H1 (cell line): ENCODE measurements at regions not wholly inside any gene's neighbourhood (a gene's known extent, or its start where the extent isn't known, plus 50 kb on each side); places are given as distances from the start of the nearest gene placed in this dataset.

ENCODE experiments used
- CHD2 ChIP-seq: IDR thresholded peaks from 2 replicates; pipeline ENCODE4 v1.6.1; 2012; ENCODE audit warnings: low read length, improper control_type of control experiment
- GTF2F1 ChIP-seq: IDR thresholded peaks from 2 replicates; pipeline ENCODE4 v1.6.1; 2012; ENCODE audit warnings: low read depth, low read length, improper control_type of control experiment, borderline replicate concordance
- HDAC2 ChIP-seq, 2 experiments: fragments of 300-600 bp in 1 of 2; sonication (generic) in 1 of 2; IDR thresholded peaks; 2 replicates each; pipeline ENCODE4 v1.6.1; 2011 to 2012; ENCODE audit warnings: low read depth in 2 of 2, low read length in 2 of 2, mild to moderate bottlenecking in 2 of 2, moderate library complexity in 2 of 2, borderline replicate concordance in 1 of 2, inconsistent platforms in 1 of 2
- MAFK ChIP-seq: IDR thresholded peaks from 2 replicates; pipeline ENCODE4 v1.6.1; 2012; ENCODE audit warnings: low read depth, mild to moderate bottlenecking, improper control_type of control experiment, low read length
- MAX ChIP-seq: IDR thresholded peaks from 2 replicates; pipeline ENCODE4 v1.6.1; 2012; ENCODE audit warnings: inconsistent platforms
- NRF1 ChIP-seq: IDR thresholded peaks from 2 replicates; pipeline ENCODE4 v1.6.1; 2011; ENCODE audit warnings: mild to moderate bottlenecking, low read depth, low read length, improper control_type of control experiment
- PHF8 ChIP-seq: fragments of 200-600 bp; sonication (generic); conservative IDR thresholded peaks from 2 replicates; pipeline ENCODE4 v1.7.1; 2012; ENCODE audit warnings: low read depth, mild to moderate bottlenecking, inconsistent platforms, low read length, moderate library complexity
- POLR2A ChIP-seq, 2 experiments: IDR thresholded peaks; 1 replicate in 1 of 2; 2 replicates in 1 of 2; pipeline ENCODE4 v1.6.1; 2011; ENCODE audit warnings: low read depth in 2 of 2, low read length in 2 of 2, mild to moderate bottlenecking in 2 of 2; ENCODE audit errors: control extremely low read depth in 1 of 2
- POLR2AphosphoS5 ChIP-seq: IDR thresholded peaks from 2 replicates; pipeline ENCODE4 v1.6.1; 2011; ENCODE audit warnings: low read depth, low read length
- RFX5 ChIP-seq: IDR thresholded peaks from 2 replicates; pipeline ENCODE4 v1.6.1; 2011; ENCODE audit warnings: low read depth, low read length, improper control_type of control experiment, borderline replicate concordance
- SIRT6 ChIP-seq: IDR thresholded peaks from one replicate; pipeline ENCODE4 v1.7.1; 2012; ENCODE audit warnings: low read length, inconsistent platforms
- TAF1 ChIP-seq: IDR thresholded peaks from 2 replicates; pipeline ENCODE4 v1.6.1; 2011; ENCODE audit warnings: mild to moderate bottlenecking, low read depth, low read length
- TF ChIP-seq, protein P1 (sequence below), 3 experiments: IDR thresholded peaks; 1 replicate in 2 of 3; 2 replicates in 1 of 3; pipeline versions ENCODE4 v1.5.1 to v1.6.1; 2011; ENCODE audit warnings: low read length in 3 of 3, mild to moderate bottlenecking in 3 of 3, inconsistent platforms in 2 of 3, low read depth in 1 of 3, moderate library complexity in 1 of 3; ENCODE audit not compliant: insufficient read depth in 1 of 3; ENCODE audit errors: control extremely low read depth in 1 of 3
- TF ChIP-seq, protein P2 (sequence below): fragments of 300-600 bp; sonication (generic); IDR thresholded peaks from 2 replicates; pipeline ENCODE4 v1.7.1; 2012; ENCODE audit warnings: low read length, moderate library complexity, mild to moderate bottlenecking, inconsistent platforms; ENCODE audit not compliant: insufficient replicate concordance

DNA sequence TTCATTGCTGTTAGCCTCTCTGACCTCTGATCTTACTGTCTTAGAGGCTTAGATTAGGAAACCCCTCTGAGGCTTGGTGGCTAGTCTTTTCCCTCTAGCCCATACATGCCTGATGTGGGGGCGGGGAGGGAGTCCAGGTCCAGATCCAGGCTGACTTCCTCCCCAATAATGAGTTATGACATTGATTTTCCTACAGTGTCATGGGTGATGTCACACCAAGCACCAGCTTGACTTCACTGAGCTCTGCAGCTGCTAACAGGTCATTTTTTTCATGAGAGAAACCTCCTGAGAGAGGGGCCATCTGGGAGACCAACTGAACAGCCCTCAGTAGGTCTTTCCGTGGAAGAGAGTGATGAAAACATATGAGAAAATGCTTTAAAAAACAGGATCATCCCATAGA is 180.2 kb upstream of the N4BP1 start:
- no peak for TF ChIP-seq POLR2AphosphoS5
- TF ChIP-seq SIRT6 = no peak
- TF ChIP-seq CHD2 = no peak
- no peak for TF ChIP-seq GTF2F1
- TF ChIP-seq PHF8 = no peak
- no peak for TF ChIP-seq MAX
- TF ChIP-seq, protein P1, sequence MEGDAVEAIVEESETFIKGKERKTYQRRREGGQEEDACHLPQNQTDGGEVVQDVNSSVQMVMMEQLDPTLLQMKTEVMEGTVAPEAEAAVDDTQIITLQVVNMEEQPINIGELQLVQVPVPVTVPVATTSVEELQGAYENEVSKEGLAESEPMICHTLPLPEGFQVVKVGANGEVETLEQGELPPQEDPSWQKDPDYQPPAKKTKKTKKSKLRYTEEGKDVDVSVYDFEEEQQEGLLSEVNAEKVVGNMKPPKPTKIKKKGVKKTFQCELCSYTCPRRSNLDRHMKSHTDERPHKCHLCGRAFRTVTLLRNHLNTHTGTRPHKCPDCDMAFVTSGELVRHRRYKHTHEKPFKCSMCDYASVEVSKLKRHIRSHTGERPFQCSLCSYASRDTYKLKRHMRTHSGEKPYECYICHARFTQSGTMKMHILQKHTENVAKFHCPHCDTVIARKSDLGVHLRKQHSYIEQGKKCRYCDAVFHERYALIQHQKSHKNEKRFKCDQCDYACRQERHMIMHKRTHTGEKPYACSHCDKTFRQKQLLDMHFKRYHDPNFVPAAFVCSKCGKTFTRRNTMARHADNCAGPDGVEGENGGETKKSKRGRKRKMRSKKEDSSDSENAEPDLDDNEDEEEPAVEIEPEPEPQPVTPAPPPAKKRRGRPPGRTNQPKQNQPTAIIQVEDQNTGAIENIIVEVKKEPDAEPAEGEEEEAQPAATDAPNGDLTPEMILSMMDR (IDR thresholded peaks at IDR 0.05; ENCODE audit: control extremely low read depth in 1 of 3, insufficient read depth in 1 of 3, low read depth in 1 of 3, low read length in 3 of 3) = no peak
- TF ChIP-seq TAF1 = no peak
- TF ChIP-seq MAFK = no peak
- no peak for TF ChIP-seq HDAC2 (IDR thresholded peaks at IDR 0.05; ENCODE audit: borderline replicate concordance in 1 of 2, low read depth in 2 of 2, low read length in 2 of 2)
- no peak for TF ChIP-seq NRF1
- TF ChIP-seq, protein P2, sequence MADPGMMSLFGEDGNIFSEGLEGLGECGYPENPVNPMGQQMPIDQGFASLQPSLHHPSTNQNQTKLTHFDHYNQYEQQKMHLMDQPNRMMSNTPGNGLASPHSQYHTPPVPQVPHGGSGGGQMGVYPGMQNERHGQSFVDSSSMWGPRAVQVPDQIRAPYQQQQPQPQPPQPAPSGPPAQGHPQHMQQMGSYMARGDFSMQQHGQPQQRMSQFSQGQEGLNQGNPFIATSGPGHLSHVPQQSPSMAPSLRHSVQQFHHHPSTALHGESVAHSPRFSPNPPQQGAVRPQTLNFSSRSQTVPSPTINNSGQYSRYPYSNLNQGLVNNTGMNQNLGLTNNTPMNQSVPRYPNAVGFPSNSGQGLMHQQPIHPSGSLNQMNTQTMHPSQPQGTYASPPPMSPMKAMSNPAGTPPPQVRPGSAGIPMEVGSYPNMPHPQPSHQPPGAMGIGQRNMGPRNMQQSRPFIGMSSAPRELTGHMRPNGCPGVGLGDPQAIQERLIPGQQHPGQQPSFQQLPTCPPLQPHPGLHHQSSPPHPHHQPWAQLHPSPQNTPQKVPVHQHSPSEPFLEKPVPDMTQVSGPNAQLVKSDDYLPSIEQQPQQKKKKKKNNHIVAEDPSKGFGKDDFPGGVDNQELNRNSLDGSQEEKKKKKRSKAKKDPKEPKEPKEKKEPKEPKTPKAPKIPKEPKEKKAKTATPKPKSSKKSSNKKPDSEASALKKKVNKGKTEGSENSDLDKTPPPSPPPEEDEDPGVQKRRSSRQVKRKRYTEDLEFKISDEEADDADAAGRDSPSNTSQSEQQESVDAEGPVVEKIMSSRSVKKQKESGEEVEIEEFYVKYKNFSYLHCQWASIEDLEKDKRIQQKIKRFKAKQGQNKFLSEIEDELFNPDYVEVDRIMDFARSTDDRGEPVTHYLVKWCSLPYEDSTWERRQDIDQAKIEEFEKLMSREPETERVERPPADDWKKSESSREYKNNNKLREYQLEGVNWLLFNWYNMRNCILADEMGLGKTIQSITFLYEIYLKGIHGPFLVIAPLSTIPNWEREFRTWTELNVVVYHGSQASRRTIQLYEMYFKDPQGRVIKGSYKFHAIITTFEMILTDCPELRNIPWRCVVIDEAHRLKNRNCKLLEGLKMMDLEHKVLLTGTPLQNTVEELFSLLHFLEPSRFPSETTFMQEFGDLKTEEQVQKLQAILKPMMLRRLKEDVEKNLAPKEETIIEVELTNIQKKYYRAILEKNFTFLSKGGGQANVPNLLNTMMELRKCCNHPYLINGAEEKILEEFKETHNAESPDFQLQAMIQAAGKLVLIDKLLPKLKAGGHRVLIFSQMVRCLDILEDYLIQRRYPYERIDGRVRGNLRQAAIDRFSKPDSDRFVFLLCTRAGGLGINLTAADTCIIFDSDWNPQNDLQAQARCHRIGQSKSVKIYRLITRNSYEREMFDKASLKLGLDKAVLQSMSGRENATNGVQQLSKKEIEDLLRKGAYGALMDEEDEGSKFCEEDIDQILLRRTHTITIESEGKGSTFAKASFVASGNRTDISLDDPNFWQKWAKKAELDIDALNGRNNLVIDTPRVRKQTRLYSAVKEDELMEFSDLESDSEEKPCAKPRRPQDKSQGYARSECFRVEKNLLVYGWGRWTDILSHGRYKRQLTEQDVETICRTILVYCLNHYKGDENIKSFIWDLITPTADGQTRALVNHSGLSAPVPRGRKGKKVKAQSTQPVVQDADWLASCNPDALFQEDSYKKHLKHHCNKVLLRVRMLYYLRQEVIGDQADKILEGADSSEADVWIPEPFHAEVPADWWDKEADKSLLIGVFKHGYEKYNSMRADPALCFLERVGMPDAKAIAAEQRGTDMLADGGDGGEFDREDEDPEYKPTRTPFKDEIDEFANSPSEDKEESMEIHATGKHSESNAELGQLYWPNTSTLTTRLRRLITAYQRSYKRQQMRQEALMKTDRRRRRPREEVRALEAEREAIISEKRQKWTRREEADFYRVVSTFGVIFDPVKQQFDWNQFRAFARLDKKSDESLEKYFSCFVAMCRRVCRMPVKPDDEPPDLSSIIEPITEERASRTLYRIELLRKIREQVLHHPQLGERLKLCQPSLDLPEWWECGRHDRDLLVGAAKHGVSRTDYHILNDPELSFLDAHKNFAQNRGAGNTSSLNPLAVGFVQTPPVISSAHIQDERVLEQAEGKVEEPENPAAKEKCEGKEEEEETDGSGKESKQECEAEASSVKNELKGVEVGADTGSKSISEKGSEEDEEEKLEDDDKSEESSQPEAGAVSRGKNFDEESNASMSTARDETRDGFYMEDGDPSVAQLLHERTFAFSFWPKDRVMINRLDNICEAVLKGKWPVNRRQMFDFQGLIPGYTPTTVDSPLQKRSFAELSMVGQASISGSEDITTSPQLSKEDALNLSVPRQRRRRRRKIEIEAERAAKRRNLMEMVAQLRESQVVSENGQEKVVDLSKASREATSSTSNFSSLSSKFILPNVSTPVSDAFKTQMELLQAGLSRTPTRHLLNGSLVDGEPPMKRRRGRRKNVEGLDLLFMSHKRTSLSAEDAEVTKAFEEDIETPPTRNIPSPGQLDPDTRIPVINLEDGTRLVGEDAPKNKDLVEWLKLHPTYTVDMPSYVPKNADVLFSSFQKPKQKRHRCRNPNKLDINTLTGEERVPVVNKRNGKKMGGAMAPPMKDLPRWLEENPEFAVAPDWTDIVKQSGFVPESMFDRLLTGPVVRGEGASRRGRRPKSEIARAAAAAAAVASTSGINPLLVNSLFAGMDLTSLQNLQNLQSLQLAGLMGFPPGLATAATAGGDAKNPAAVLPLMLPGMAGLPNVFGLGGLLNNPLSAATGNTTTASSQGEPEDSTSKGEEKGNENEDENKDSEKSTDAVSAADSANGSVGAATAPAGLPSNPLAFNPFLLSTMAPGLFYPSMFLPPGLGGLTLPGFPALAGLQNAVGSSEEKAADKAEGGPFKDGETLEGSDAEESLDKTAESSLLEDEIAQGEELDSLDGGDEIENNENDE = no peak
- TF ChIP-seq RFX5 = no peak
- no peak for TF ChIP-seq POLR2A (IDR thresholded peaks at IDR 0.05; ENCODE audit: control extremely low read depth in 1 of 2, low read depth in 2 of 2, low read length in 2 of 2)
